HFF-Myc (cell line): ENCODE measurements at regions not wholly inside any gene's neighbourhood (a gene's known extent, or its start where the extent isn't known, plus 50 kb on each side); places are given as distances from the start of the nearest gene placed in this dataset.

Experiments used
- DNase-seq: peaks from one replicate; pipeline ENCODE4 v3.0.0-alpha.2; 2011; ENCODE audit warnings: low read depth; ENCODE audit errors: extremely low read depth
- H3K4me3 ChIP-seq: replicated peaks from 2 replicates; pipeline ENCODE4 v1.5.1; 2011; ENCODE audit warnings: low read depth, mild to moderate bottlenecking, control low read depth, low read length
- CTCF ChIP-seq: IDR thresholded peaks from 2 replicates; pipeline ENCODE4 v1.5.1; 2012; ENCODE audit warnings: mild to moderate bottlenecking, low read depth, low read length, control low read depth; ENCODE audit errors: missing control alignments

- no peak for DNase-seq
- no peak for TF ChIP-seq CTCF
- no peak overlapping the region for H3K4me3 ChIP-seq
These were observed 293.6 kb upstream of the TNP1 start for GRCh38 chr2:217153510-217153909.

GRCh38 chr2:217152831-217153230 is 293.0 kb upstream of the TNP1 start:
- no peak for TF ChIP-seq CTCF
- DNase-seq: no peak
- no peak overlapping the region for H3K4me3 ChIP-seq

- no peak overlapping the region for H3K4me3 ChIP-seq
- no peak for DNase-seq
- TF ChIP-seq CTCF: no peak
These were observed 291.8 kb upstream of the TNP1 start for GRCh38 chr2:217151509-217152206.

GRCh38 chr2:217150236-217150635 is 290.4 kb upstream of the TNP1 start:
- H3K4me3 ChIP-seq: no peak overlapping the region
- no peak for DNase-seq
- TF ChIP-seq CTCF: no peak

- no peak for DNase-seq
- no peak for TF ChIP-seq CTCF
- no peak overlapping the region for H3K4me3 ChIP-seq
These were observed 289.3 kb upstream of the TNP1 start for GRCh38 chr2:217149087-217149660.

- H3K4me3 ChIP-seq: no peak overlapping the region
- no peak for DNase-seq
- TF ChIP-seq CTCF: no peak
These were observed 288.0 kb upstream of the TNP1 start for GRCh38 chr2:217147818-217148217.
